OCI-M1 (cell line): ENCODE measurements at regions not wholly inside any gene's neighbourhood (a gene's known extent, or its start where the extent isn't known, plus 50 kb on each side); places are given as distances from the start of the nearest gene placed in this dataset.

Experiments used
- DNase-seq: peaks from one replicate; lab custom pipeline; 2025; lab: John Stamatoyannopoulos, UW

DNA sequence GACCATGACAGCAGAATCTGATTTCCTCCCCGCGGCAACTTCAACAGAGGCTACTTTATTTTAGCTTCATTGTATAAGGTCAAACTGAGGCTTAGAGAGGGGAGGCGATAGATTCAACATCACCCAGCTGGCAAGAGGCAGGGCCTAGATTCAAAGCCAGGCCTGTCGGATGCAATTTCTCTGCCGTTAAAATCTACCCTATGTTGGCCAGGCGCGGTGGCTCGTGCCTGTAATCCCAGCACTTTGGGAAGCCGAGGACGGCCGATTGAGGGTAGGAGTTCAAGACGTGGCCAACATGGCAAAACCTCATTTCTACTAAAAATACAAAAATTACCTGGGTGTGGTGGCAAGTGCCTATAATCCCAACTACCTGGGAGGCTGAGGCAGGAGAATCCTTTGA, 182.2 kb downstream of the BCOR start:
- DNase-seq = no peak

DNA sequence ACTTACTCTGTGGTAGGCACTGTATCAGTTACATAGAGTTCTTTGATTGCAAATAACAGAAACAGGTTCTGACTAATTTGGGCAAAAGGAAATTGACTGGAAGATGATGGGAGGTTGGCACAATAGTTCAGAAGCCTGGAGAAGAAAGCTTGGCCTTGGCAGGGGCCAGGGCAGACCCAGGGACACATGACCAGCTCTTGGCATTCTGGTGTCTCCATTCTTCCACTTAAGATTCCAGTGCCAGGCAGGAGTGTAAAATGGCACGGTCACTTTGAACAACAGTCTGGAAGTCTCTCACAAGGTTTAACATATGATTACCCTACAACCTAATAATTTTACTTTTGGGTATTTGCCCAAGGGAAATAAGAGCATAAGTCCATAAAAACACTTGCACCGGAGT, 175.9 kb downstream of the BCOR start:
- DNase-seq = no peak

DNA sequence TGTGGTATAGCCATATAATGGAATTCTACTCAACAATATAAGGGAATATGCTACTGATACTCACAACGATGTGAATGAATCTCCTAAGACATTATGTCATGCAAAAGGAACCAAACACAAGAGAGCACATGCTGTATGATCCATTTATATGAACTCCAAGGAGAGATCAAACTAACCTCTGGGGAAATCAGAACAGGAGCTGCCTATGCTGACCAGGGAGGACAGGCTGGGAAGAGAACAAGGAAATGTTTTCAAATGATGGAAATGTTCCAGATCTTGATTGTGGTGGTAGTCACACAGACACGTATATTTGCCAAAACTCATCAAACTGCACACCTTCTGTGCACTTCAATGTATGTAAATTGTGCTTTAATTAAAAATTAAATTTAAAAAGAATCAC, 175.3 kb downstream of the BCOR start:
- DNase-seq = no peak

- no peak for DNase-seq
Measured at GRCh38 chrX:39922926-39923325, 174.8 kb downstream of the BCOR start.

- no peak for DNase-seq
Measured at GRCh38 chrX:39927380-39927779, 170.4 kb downstream of the BCOR start.

GRCh38 chrX:39928704-39929378, 168.9 kb downstream of the BCOR start:
- no peak for DNase-seq

DNA sequence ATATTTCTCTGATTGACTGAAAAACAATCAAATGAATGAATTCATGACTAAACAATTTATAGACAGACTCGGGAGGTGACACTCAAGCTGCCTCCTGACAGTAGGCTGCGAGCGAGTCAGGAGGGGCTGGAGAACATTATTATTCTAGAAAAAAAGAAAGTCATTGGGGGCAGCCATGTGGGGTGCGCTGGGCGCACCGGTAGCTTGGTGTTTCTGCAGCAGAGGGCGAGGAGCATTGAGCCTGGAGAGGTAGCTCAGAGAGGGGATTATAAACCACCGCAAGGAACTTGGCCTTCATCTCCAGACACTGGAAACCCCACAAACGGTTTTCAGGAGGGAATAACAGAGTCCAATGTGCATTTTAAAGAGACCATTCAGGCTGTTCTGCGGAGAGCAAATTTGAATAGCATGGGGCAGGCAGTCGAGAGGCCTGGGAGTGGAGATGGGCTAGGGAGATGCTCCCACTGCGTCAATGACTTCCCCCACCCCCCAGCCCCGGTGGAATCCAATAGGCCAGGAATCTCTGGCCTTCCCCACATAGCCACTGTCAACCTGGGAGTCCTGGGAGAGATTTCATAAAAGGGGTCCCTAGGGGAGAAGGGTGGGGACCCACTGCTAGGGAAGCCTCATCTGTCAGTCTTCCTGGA, 168.3 kb downstream of the BCOR start:
- DNase-seq = no peak

- DNase-seq = no peak
Measured at GRCh38 chrX:39930786-39931528, 166.8 kb downstream of the BCOR start.

DNA sequence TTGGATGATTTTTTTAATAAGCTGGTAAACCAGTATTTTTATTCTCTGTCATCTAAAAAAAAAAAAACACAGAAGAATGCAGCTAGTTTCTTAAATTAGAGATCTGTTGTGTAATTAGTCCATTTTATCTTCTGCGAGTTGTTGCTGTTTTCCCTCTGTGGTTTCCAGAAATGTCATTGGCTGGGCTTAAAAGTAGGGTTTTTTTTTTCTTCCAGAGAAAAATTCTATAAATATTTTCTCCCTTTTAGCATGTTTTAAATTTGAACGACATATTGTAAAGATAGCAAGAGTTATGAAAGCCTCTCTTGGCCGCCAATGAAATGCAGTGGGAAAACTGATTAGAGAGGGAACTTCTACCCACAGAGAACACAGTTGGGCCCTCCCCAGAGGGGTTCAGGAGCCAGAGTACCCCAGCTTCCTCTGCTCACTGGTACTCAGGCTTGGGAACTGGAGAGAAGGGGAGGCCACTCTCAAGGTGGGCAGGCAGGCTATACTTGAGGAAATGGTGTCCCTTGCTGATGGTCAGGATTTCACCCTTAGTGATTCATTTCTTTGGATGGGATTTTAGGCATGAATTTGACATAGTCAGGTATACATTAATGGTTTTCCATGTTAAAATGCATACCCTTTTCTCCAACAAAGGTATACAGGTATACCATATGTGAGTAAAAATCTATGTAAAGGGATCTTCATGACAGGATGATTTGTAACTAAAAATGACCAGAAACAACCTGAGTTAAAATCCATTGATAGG, 166.1 kb downstream of the BCOR start:
- no peak for DNase-seq

GRCh38 chrX:39935411-39936064, 162.2 kb downstream of the BCOR start:
- DNase-seq = no peak

DNA sequence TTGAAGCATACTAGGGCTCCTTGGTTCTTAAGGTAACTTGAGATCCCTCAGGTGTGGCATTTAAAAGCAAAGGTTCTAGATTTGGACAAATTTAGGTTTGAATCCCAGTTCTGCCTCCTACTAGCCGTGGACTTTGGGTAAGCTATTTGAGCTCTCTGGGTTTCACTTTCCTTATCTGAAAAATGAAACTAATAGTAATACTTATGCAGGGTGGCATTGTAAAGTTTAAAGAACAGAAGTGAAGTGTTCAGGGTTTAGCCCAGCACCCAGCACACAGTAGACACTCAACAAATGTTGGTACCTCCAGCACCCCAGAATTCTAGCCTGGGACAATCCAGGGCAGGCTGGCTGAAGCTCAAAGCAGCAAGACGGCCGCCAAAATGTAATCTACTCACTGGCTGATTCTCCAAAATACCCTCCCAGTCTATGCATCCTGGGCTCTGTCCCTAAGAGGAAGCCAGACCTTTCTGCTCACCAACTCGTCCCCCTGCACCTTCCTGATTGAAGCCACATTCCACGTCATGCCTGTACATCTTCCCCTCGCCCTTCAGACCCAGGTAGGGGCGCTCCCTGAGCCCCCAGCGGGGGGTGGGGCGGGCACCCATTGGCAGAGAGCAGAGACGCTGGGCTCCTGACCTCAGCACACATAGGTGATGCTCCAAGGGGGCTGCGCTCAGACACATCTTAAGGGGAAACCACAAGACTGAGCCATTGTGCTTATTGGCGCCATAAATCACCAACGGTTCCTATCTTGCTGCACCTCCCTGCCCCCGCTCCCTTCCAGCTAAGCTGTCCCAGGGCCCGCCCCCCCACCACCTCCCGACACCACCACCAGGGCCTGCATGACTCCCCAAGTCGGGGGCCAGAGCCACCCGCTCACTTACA, 160.6 kb downstream of the BCOR start:
- peak; percentile 11 for DNase-seq

DNA sequence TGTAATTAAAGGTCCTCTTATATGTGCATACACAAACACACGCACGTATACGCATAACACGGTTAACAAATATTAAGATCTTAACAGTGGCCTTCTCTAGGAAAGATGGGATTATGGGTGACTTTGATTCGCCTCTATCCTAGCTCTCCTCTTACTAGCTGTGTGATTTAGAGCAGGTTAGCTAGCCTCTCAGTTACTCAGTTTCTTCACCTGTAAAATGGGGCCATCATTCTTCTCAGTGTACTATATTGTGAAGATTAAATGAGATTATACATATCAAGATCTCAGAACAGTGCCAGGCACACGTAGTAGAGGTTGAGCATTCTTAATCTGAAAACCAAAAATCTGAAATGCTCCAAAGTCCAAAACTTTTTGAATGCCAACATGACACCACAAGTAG, 159.3 kb downstream of the BCOR start:
- DNase-seq = no peak

DNA sequence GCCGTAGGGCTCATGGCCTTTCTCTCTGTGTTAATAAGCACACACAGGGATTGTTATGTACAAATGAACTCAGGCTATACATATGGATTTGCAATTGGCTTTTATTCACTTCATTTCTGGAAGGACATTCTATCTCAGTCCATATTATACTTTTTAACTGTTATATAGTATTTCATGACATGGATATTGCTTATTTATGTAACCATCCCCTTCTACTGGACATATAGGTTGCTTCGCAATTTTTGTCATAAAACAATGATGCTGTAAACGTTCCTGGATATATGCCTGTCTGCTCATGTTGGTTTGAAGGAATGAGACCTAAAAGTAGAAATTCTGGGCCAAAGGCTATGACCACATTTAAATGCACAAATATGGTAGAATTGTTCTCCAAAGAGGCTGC, 158.1 kb downstream of the BCOR start:
- no peak for DNase-seq

DNA sequence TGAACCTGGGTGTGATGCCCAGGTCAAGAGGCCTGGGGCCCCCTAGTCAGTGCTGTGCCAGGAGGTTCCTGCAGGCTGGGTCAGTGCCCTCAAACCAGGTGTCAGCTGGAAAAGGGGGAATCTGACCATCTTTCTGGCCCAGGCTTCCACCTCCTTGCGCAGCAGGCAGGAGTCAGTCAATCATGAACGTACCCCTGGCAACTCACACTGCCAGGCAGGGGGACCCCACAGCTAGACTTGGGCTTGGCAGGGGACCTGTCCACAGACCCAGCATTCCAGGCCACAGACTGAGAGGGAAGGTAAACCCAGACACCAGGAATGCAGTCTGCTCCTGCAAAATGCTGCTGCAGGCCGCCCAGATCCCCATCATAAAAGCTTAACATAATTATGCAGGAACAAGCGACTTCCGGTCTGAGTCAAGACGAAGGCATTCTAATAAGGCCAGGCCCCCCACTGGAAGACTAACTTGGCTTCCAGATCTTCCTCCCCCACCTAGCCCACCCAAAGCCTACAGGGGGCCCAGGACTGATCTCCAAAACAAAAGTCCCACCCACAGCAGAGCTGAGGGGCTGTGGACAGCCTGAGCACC, 156.3 kb downstream of the BCOR start:
- no peak for DNase-seq

DNA sequence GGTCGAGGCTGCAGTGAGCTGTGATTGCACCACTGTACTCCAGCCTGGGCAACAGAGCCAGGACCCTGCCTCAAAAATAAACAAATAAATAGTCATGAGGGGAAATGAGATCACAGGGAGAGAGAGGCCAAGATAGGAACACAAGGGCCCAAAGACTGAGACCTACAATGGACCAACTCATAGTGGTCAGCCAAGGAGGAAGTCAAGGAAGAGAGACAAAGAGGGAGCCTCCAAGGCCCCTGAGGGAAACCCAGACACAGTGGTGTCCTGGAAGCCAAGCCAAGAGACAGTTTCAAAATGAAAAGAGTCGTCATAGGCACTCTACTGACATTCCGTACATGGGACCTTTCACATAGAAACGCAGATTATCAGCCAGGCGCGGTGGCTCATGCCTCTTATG, 153.3 kb downstream of the BCOR start:
- no peak for DNase-seq

DNA sequence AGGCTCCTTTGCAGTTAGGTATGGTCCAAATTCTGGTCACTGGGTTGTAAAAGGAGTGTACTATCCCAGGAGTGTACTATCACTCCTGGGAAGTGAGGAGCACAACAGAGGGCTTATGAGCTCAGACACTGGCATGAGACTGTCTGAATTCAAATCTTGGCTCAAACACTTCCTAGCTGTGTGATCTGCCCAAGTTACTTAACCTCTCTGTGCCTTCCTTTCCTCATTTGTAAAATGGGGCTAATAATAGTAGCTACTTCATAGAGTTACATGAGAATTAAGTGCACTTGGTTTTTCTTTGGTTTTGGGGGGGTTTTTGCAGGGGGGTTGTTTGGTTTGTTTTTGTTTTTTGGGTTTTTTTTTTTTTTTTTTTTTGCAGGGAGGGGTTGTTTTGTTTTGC, 152.0 kb downstream of the BCOR start:
- no peak for DNase-seq

GRCh38 chrX:39946822-39947221, 150.9 kb downstream of the BCOR start:
- DNase-seq = no peak

DNA sequence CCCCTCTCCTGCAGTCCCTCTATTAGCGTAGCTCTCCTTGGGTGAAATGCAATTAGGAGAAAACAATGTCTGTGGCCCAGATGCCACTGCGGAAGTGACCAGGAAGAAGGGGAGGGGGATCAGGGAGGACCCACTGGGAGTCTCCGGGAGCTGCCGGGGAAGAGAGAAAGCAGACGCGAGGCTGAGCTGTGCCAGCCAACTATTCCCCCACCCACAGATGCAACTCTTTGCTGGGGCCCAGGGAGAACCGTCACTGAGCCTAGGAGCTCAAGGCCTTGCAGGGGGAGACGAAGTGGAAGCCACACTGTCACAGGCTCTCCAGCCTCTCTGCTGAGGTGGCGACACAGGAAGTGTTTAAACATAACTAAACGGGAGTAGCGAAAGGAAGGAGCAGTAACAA, 149.2 kb downstream of the BCOR start:
- no peak for DNase-seq

DNA sequence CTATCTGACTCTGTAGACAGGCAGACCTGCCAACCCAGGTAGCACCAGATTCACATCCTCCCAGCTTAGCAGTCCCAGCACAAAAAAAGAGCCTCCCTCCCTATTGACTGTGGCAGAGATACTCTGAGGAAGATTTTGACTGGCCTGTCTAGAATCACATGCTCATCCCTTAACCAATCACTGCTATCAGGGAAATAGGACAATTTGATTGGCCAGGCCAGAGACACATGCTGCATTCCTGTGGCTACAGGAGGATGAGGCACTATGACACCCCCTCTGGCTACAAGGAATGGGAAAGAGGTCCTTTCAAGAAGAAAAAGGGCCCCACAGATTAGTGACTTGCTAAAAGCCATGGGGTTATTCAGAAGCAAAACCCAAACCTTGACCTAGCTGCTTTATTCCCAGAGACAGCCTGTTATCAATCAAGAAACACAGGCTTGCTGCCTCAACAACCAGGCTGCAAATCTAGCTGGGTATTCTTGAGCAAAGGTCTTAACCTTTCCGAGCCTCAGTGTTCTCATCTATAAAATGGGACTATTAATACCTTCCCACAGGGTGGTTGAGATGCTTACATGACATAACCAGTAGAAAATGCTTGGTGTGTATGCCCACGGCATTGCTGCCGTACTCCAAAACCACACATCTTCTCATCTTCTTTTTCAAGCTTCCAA, 147.6 kb downstream of the BCOR start:
- DNase-seq = no peak

DNA sequence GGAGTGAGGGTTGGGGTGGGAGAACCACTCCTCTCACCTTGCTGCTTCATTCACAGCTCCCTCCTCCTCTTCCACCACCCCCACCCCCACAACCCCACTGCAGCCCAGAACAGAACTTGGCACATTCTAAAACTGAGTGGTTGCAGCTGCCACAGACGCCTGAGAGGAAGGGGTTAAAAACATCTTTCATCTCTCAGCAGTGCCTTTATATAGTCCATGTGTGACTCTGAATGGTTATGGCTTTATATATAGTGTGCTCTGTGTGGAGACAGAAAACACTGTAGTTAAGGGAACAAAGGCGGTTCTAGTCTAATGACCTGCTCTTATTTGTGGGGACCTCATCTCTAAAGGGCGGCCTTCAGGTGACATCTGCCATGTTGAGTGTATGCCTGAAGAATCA, 144.8 kb downstream of the BCOR start:
- no peak for DNase-seq
